IMR-90 (cell line): ENCODE measurements at regions not wholly inside any gene's neighbourhood (a gene's known extent, or its start where the extent isn't known, plus 50 kb on each side); places are given as distances from the start of the nearest gene placed in this dataset.

Source experiments
- ATAC-seq: fragments of 200-7000 bp; cut with Tn5 transposase; 2 replicates; pipeline ENCODE4 v1.9.1; 2020; ENCODE audit warnings: low read depth, mild to moderate bottlenecking, moderate library complexity
- BruUV-seq: library from RNA; stranded (reverse); fragments of 400-500 nt; replicated peaks from 2 replicates; lab custom pipeline; 2021; lab: Mats Ljungman, UMichigan
- CTCF ChIA-PET: fragments of 300-600 bp; formaldehyde crosslinking; extraction: SDS; loops from one replicate; lab custom pipeline; 2021; ENCODE audit warnings: antibody characterized with exemption; lab: Yijun Ruan, JAX
- POLR2A ChIA-PET: fragments of 300-600 bp; sonication (Branson Sonifier 250); formaldehyde crosslinking; loops from one replicate; lab custom pipeline; 2022; ENCODE audit warnings: antibody characterized with exemption; ENCODE audit not compliant: unreplicated experiment; lab: Charles Lee
- DNase-seq: peaks from one replicate; pipeline ENCODE4 v3.0.0; 2013
- H2AFZ ChIP-seq: replicated peaks from 2 replicates; pipeline ENCODE3; 2013; ENCODE audit warnings: low read length, mild to moderate bottlenecking; ENCODE audit not compliant: poor library complexity
- H2AK5ac ChIP-seq: 2 replicates; pipeline ENCODE4 v1.6.1; 2013; ENCODE audit warnings: low read depth, low read length, inconsistent platforms
- H2AK9ac ChIP-seq: replicated peaks from 2 replicates; pipeline ENCODE3; 2013; ENCODE audit warnings: mild to moderate bottlenecking, low read depth, low read length, moderate library complexity; ENCODE audit not compliant: poor library complexity
- H2BK120ac ChIP-seq: 2 replicates; pipeline ENCODE4 v1.6.1; 2013; ENCODE audit warnings: low read depth, low read length, inconsistent platforms
- H2BK15ac ChIP-seq: 3 replicates; pipeline ENCODE4 v1.6.1; 2013; ENCODE audit warnings: low read depth, low read length, inconsistent platforms
- H2BK20ac ChIP-seq: 2 replicates; pipeline ENCODE4 v1.6.1; 2013; ENCODE audit warnings: low read depth, mild to moderate bottlenecking, inconsistent platforms, low read length, moderate library complexity
- H2BK5ac ChIP-seq: 2 replicates; pipeline ENCODE4 v1.6.1; 2013; ENCODE audit warnings: mild to moderate bottlenecking, low read depth, low read length, inconsistent platforms; ENCODE audit not compliant: poor library complexity, severe bottlenecking
- H3K14ac ChIP-seq: replicated peaks from 2 replicates; pipeline ENCODE4 v1.6.1; 2013; ENCODE audit warnings: low read depth, low read length, inconsistent platforms
- H3K18ac ChIP-seq: 2 replicates; pipeline ENCODE4 v1.6.1; 2013; ENCODE audit warnings: low read depth, low read length, control low read depth
- H3K23ac ChIP-seq: 2 replicates; pipeline ENCODE4 v1.6.1; 2013; ENCODE audit warnings: low read depth, low read length, inconsistent platforms
- H3K27ac ChIP-seq: 2 replicates; pipeline ENCODE4 v1.5.1; 2013; ENCODE audit warnings: mild to moderate bottlenecking, control low read depth, low read length; ENCODE audit not compliant: insufficient read depth
- H3K27me3 ChIP-seq: 2 replicates; pipeline ENCODE4 v1.6.1; 2013; ENCODE audit warnings: low read length; ENCODE audit not compliant: control insufficient read depth, insufficient read depth
- H3K36me3 ChIP-seq: 2 replicates; pipeline ENCODE4 v1.6.1; 2013; ENCODE audit warnings: low read length, mixed read lengths; ENCODE audit not compliant: control insufficient read depth, insufficient read depth
- H3K4ac ChIP-seq: 2 replicates; pipeline ENCODE4 v1.6.1; 2013; ENCODE audit warnings: low read depth, low read length, inconsistent platforms
- H3K4me1 ChIP-seq: 2 replicates; pipeline ENCODE4 v1.6.1; 2013; ENCODE audit warnings: low read length, mixed read lengths; ENCODE audit not compliant: control insufficient read depth, insufficient read depth
- H3K4me2 ChIP-seq: 2 replicates; pipeline ENCODE4 v1.6.1; 2013; ENCODE audit warnings: low read depth, mild to moderate bottlenecking, control low read depth, low read length, moderate library complexity
- H3K4me3 ChIP-seq: 2 replicates; pipeline ENCODE4 v1.5.1; 2013; ENCODE audit warnings: low read depth, mild to moderate bottlenecking, control low read depth, low read length, moderate library complexity; ENCODE audit not compliant: insufficient read depth
- H3K56ac ChIP-seq: 2 replicates; pipeline ENCODE4 v1.6.1; 2013; ENCODE audit warnings: low read length, inconsistent platforms; ENCODE audit not compliant: insufficient read depth; ENCODE audit errors: extremely low read depth
- H3K79me1 ChIP-seq, 2 experiments: 2 replicates each; pipeline ENCODE4 v1.6.1; 2013; ENCODE audit warnings: low read length in 2 of 2, inconsistent platforms in 1 of 2, low read depth in 1 of 2
- H3K9ac ChIP-seq: 2 replicates; pipeline ENCODE4 v1.6.1; 2013; ENCODE audit warnings: low read depth, low read length, control low read depth
- H3K9me1 ChIP-seq: 2 replicates; pipeline ENCODE4 v1.6.1; 2013; ENCODE audit warnings: low read length, inconsistent platforms; ENCODE audit not compliant: insufficient read depth
- H3K9me3 ChIP-seq: 2 replicates; pipeline ENCODE4 v1.6.1; 2013; ENCODE audit warnings: low read length; ENCODE audit not compliant: control insufficient read depth, insufficient read depth
- H4K20me1 ChIP-seq: 2 replicates; pipeline ENCODE4 v1.6.1; 2013; ENCODE audit warnings: low read length, inconsistent platforms; ENCODE audit not compliant: insufficient read depth
- H4K5ac ChIP-seq: 2 replicates; pipeline ENCODE4 v1.6.1; 2013; ENCODE audit warnings: mild to moderate bottlenecking, low read depth, low read length, control low read depth
- H4K8ac ChIP-seq, 2 experiments: 2 replicates each; pipeline ENCODE4 v1.6.1; 2013; ENCODE audit warnings: low read depth in 2 of 2, low read length in 2 of 2, control low read depth in 1 of 2, inconsistent platforms in 1 of 2
- H4K91ac ChIP-seq: 2 replicates; pipeline ENCODE4 v1.6.1; 2013; ENCODE audit warnings: low read depth, low read length, inconsistent platforms; ENCODE audit not compliant: insufficient read depth
- CEBPB ChIP-seq: IDR thresholded peaks from 2 replicates; pipeline ENCODE4 v1.6.1; 2012; ENCODE audit warnings: low read depth, low read length, improper control_type of control experiment
- FOS ChIP-seq: fragments of 150-350 bp; IDR thresholded peaks from 2 replicates; pipeline ENCODE4 v1.6.1; 2016; ENCODE audit warnings: low read depth, low read length
- MAFK ChIP-seq: IDR thresholded peaks from 2 replicates; pipeline ENCODE4 v1.6.1; 2012; ENCODE audit warnings: low read depth, low read length, improper control_type of control experiment
- NFE2L2 ChIP-seq: fragments of 150-350 bp; IDR thresholded peaks from 2 replicates; pipeline ENCODE4 v1.6.1; 2016; ENCODE audit warnings: low read depth, mild to moderate bottlenecking, low read length
- POLR2A ChIP-seq: IDR thresholded peaks from 2 replicates; pipeline ENCODE4 v1.6.1; 2012; ENCODE audit warnings: mild to moderate bottlenecking, low read depth, low read length
- RAD21 ChIP-seq: IDR thresholded peaks from 2 replicates; pipeline ENCODE4 v1.6.1; 2012; ENCODE audit warnings: low read length, improper control_type of control experiment
- WGBS, 2 experiments: methylation state at CpG; one replicate each; pipeline versions ENCODE4 v1.1.5 to v1.1.7; 2013; ENCODE audit warnings: missing lambda C conversion rate in 2 of 2; ENCODE audit not compliant: insufficient read length in 1 of 2; ENCODE audit errors: extremely low coverage in 2 of 2; 5-methylcytosine and 5-hydroxymethylcytosine counted together
- dilution Hi-C: fragments of 300-500 bp; cut with HindIII; formaldehyde crosslinking; loops from one replicate; pipeline ENCODE4 v1.14.3; 2018; ENCODE audit warnings: low sequenced_read_pairs; ENCODE audit not compliant: unreplicated experiment
- in situ Hi-C: fragments of 300-500 bp; cut with MboI; formaldehyde crosslinking; loops from 3 replicates; pipeline ENCODE4 v1.14.3; 2019; ENCODE audit warnings: low sequenced_read_pairs, inconsistent platforms, mixed read lengths
- intact Hi-C: fragments of 100-400 bp; cut with micrococcal nuclease; formaldehyde crosslinking; loops from 2 replicates; pipeline ENCODE4 v1.10.0; 2022
- TF ChIP-seq, protein P1 (sequence below): fragments of 150-350 bp; IDR thresholded peaks from 2 replicates; pipeline ENCODE4 v1.6.1; 2017; ENCODE audit warnings: mild to moderate bottlenecking, antibody characterized with exemption, low read length, low read depth

DNA sequence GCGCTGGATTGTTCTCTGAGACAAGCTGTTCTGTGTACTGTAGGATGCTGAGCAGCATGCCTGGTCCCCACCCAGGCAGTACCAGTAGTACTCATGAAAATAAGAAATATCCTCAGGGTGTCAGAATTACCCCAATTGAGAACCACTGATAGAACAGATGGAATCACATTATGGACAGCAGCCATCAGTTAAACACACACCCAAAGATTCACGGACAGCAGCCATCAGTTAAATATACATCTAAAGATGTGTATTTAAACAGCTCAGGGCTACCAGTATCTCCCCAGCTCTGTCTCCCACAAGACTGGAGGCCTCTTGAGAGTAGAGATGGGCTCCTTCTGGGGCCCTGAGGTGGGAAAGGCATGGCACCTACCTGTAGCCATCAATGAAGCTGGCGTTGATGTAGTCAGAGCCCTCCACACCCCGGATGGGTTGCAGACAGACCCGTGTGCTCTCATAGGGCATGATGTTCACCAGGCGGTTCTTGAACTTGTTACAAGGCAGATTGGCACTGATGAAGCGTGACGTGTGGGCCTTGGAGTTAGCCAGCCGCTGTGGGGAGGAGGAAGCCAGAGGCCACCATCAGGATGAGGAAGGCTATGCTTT is 129.3 kb downstream of the PTPRS start:
- no peak overlapping the region for H3K56ac ChIP-seq
- H2BK5ac ChIP-seq, result no peak overlapping the region
- intact Hi-C loops (no loop called here), in situ Hi-C loops (no loop called here), dilution Hi-C loops (no loop called here)
- no peaks in the 10 kb centered on the region; the same call in 1 of the 2 replicates for H4K20me1 ChIP-seq
- no TSS peak for BruUV-seq
- 100% methylated on average over 3 of the region's 9 CpGs; no CpG with 5 or more reads in 1 of the 2 experiments for WGBS, 2 experiments
- no peak overlapping the region for H3K23ac ChIP-seq
- H3K27ac ChIP-seq, result no peak overlapping the region
- no peak overlapping the region for H2BK15ac ChIP-seq
- no peak overlapping the region for H2BK20ac ChIP-seq
- H3K36me3 ChIP-seq, result peaks cover 84% of the 10 kb centered on the region
- H2AK5ac ChIP-seq, result no peak overlapping the region
- no peaks in the 10 kb centered on the region for H3K4me1 ChIP-seq
- no peaks in the 10 kb centered on the region for H3K27me3 ChIP-seq
- DNase-seq (no peak), ATAC-seq (no peak)
- no peak overlapping the region for H3K4me2 ChIP-seq
- H3K18ac ChIP-seq, result no peak overlapping the region
- no peak overlapping the region for H4K5ac ChIP-seq
- no peak overlapping the region for H3K14ac ChIP-seq
- ChIA-PET POLR2A (no interaction called here), CTCF (no interaction called here)
- H3K9me1 ChIP-seq, result no peaks in the 10 kb centered on the region; the same call in 1 of the 2 replicates
- no peak overlapping the region for H4K91ac ChIP-seq
- no peak overlapping the region for H2BK120ac ChIP-seq
- H2AFZ ChIP-seq, result no peak overlapping the region
- no peak overlapping the region for H3K4me3 ChIP-seq
- no peak for TF ChIP-seq CEBPB
- no peak for TF ChIP-seq RAD21
- TF ChIP-seq, protein P1, sequence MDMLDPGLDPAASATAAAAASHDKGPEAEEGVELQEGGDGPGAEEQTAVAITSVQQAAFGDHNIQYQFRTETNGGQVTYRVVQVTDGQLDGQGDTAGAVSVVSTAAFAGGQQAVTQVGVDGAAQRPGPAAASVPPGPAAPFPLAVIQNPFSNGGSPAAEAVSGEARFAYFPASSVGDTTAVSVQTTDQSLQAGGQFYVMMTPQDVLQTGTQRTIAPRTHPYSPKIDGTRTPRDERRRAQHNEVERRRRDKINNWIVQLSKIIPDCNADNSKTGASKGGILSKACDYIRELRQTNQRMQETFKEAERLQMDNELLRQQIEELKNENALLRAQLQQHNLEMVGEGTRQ, result no peak
- TF ChIP-seq POLR2A, result no peak
- no peak for TF ChIP-seq FOS
- no peak for TF ChIP-seq MAFK
- TF ChIP-seq NFE2L2, result no peak
- no peak overlapping the region for H3K4ac ChIP-seq
- peaks cover 3% of the 10 kb centered on the region; the same call in 1 of the 2 replicates for H3K9me3 ChIP-seq
- no peaks in the 10 kb centered on the region; a peak in 1 of 4 replicates for H3K79me1 ChIP-seq
- no peak overlapping the region for H2AK9ac ChIP-seq
- no peak overlapping the region for H4K8ac ChIP-seq
- H3K9ac ChIP-seq, result no peak overlapping the region
